HepG2 (cell line): ENCODE measurements at regions not wholly inside any gene's neighbourhood (a gene's known extent, or its start where the extent isn't known, plus 50 kb on each side); places are given as distances from the start of the nearest gene placed in this dataset.

ENCODE experiments used
- ATAC-seq: fragments of 200-7000 bp; cut with Tn5 transposase; 3 replicates; pipeline ENCODE4 v1.9.1; 2020; ENCODE audit warnings: mild to moderate bottlenecking, moderate library complexity
- BruUV-seq: library from RNA; stranded (reverse); fragments of 400-500 nt; replicated peaks from 2 replicates; lab custom pipeline; 2021; lab: Mats Ljungman, UMichigan
- CTCF ChIA-PET: fragments of 300-600 bp; formaldehyde crosslinking; extraction: SDS; loops from one replicate; lab custom pipeline; 2021; ENCODE audit warnings: low total read pairs, inconsistent platforms, low intra/inter-chr PET ratio; lab: Yijun Ruan, JAX
- POLR2A ChIA-PET: fragments of 350-600 bp; sonication (Branson Sonifier 250); formaldehyde crosslinking; loops from one replicate; lab custom pipeline; 2020; ENCODE audit warnings: antibody characterized with exemption, inconsistent platforms; lab: Yijun Ruan, JAX
- DNase-seq: peaks from one replicate; pipeline ENCODE4 v3.0.0-alpha.2; 2015; ENCODE audit warnings: low spot score
- FAIRE-seq: peaks from 3 replicates; lab custom pipeline; 2011; peaks lifted over from hg19 to GRCh38; lab: Jason Lieb, UNC
- H2AFZ ChIP-seq: one replicate; pipeline ENCODE4 v1.6.1; 2011; ENCODE audit warnings: low read length, inconsistent platforms
- H3K27ac ChIP-seq: fragments of 300-600 bp; 3 replicates; pipeline ENCODE4 v1.8.0; 2011; ENCODE audit warnings: mixed run types, mild to moderate bottlenecking, mixed read lengths, low read length, inconsistent platforms; ENCODE audit not compliant: insufficient read depth; ENCODE audit errors: extremely low read length
- H3K27me3 ChIP-seq, 2 experiments: fragments of 200-600 bp in 1 of 2; 2 replicates in 1 of 2; 3 replicates in 1 of 2; pipeline versions ENCODE4 v1.6.0 to v1.8.0; 2011; ENCODE audit warnings: low read length in 2 of 2, mild to moderate bottlenecking in 2 of 2, moderate library complexity in 2 of 2, inconsistent platforms in 1 of 2; ENCODE audit not compliant: insufficient read depth in 2 of 2, control insufficient read depth in 1 of 2
- H3K36me3 ChIP-seq, 2 experiments: fragments of 200-600 bp in 1 of 2; replicated peaks in 1 of 2; 2 replicates in 1 of 2; 3 replicates in 1 of 2; pipeline versions ENCODE4 v1.5.1 to v1.8.0; 2011; ENCODE audit warnings: low read length in 2 of 2, inconsistent platforms in 1 of 2; ENCODE audit not compliant: insufficient read depth in 2 of 2, control insufficient read depth in 1 of 2
- H3K4me1 ChIP-seq: 2 replicates; pipeline ENCODE4 v1.5.1; 2012; ENCODE audit warnings: low read length, inconsistent platforms; ENCODE audit not compliant: insufficient read depth
- H3K4me2 ChIP-seq: 2 replicates; pipeline ENCODE4 v1.6.0; 2011; ENCODE audit warnings: low read depth, low read length, inconsistent platforms
- H3K4me3 ChIP-seq, 3 experiments: fragments of 200-600 bp in 1 of 3; sonication (generic), shearing (Covaris generic) in 1 of 3; replicated peaks in 1 of 3; 2 replicates each; pipeline ENCODE4 v1.5.1; 2011 to 2016; ENCODE audit warnings: low read length in 3 of 3, inconsistent platforms in 2 of 3, low read depth in 2 of 3, mild to moderate bottlenecking in 2 of 3, control low read depth in 1 of 3, mixed read lengths in 1 of 3; ENCODE audit not compliant: insufficient read depth in 1 of 3
- H3K79me2 ChIP-seq: one replicate; pipeline ENCODE4 v1.6.1; 2011; ENCODE audit warnings: low read length, inconsistent platforms; ENCODE audit not compliant: insufficient read depth
- H3K9ac ChIP-seq: 2 replicates; pipeline ENCODE4 v1.6.0; 2011; ENCODE audit warnings: mild to moderate bottlenecking, low read depth, low read length, inconsistent platforms; ENCODE audit not compliant: insufficient read depth
- H3K9me3 ChIP-seq: 2 replicates; pipeline ENCODE4 v1.5.1; 2012; ENCODE audit warnings: mild to moderate bottlenecking, low read length
- H4K20me1 ChIP-seq: 2 replicates; pipeline ENCODE4 v1.6.0; 2011; ENCODE audit warnings: inconsistent platforms, mild to moderate bottlenecking, low read length, moderate library complexity; ENCODE audit not compliant: insufficient read depth
- ATAD3A ChIP-seq: sonication (generic); formaldehyde crosslinking; IDR thresholded peaks from 2 replicates; pipeline ENCODE4 v1.4.0; 2020; ENCODE audit warnings: missing genetic modification reagents
- CEBPB ChIP-seq: IDR thresholded peaks from 2 replicates; pipeline ENCODE4 v1.6.1; 2011; ENCODE audit warnings: low read depth, low read length, improper control_type of control experiment, borderline replicate concordance
- CENPT ChIP-seq: sonication (generic); formaldehyde crosslinking; IDR thresholded peaks from 2 replicates; pipeline ENCODE4 v1.8.0; 2022; ENCODE audit warnings: low read depth, mild to moderate bottlenecking, moderate library complexity, missing genetic modification reagents
- CREM ChIP-seq, 2 experiments: sonication (generic) in 1 of 2; formaldehyde crosslinking in 1 of 2; IDR thresholded peaks; 2 replicates each; pipeline versions ENCODE4 v1.4.0 to v1.6.1; 2016 to 2020; ENCODE audit warnings: antibody characterized with exemption in 1 of 2, mild to moderate bottlenecking in 1 of 2, missing genetic modification reagents in 1 of 2
- E2F5 ChIP-seq: sonication (generic); formaldehyde crosslinking; conservative IDR thresholded peaks from 2 replicates; pipeline ENCODE4 v1.4.0; 2020; ENCODE audit warnings: missing genetic modification reagents
- FOSL2 ChIP-seq: sonication (generic); formaldehyde crosslinking; IDR thresholded peaks from 2 replicates; pipeline ENCODE4 v1.4.0; 2020; ENCODE audit warnings: missing genetic modification reagents
- SALL1 ChIP-seq: sonication (generic); formaldehyde crosslinking; IDR thresholded peaks from 2 replicates; pipeline ENCODE4 v1.8.0; 2022; ENCODE audit warnings: mild to moderate bottlenecking, missing genetic modification reagents
- THAP8 ChIP-seq: sonication (generic); formaldehyde crosslinking; IDR thresholded peaks from 2 replicates; pipeline ENCODE4 v1.5.1; 2020; ENCODE audit warnings: missing genetic modification reagents, mild to moderate bottlenecking, borderline replicate concordance
- ZBTB7A ChIP-seq: sonication (generic); formaldehyde crosslinking; IDR thresholded peaks from 2 replicates; pipeline ENCODE4 v1.8.0; 2022; ENCODE audit warnings: mild to moderate bottlenecking, missing genetic modification reagents
- ZFP91 ChIP-seq: sonication (generic); formaldehyde crosslinking; IDR thresholded peaks from 2 replicates; pipeline ENCODE4 v1.9.0; 2022; ENCODE audit warnings: missing genetic modification reagents, mild to moderate bottlenecking, borderline replicate concordance
- ZNF512B ChIP-seq: sonication (generic); formaldehyde crosslinking; IDR thresholded peaks from 2 replicates; pipeline ENCODE4 v1.5.1; 2020; ENCODE audit warnings: missing genetic modification reagents, mild to moderate bottlenecking, borderline replicate concordance
- WGBS: methylation state at CpG from one replicate; pipeline ENCODE4 v1.1.6; 2017; ENCODE audit warnings: low lambda C conversion rate; 5-methylcytosine and 5-hydroxymethylcytosine counted together
- in situ Hi-C: cut with HindIII; loops from 2 replicates; pipeline ENCODE4 v1.10.0; 2017; ENCODE audit warnings: low pct_unique_long_range_greater_than_20kb; ENCODE audit not compliant: extremely low pct_ligation_motif_present
- intact Hi-C: fragments of 100-400 bp; cut with micrococcal nuclease; formaldehyde crosslinking; loops from one replicate; pipeline ENCODE4 v1.10.0; 2022; ENCODE audit not compliant: unreplicated experiment

- WGBS = 9% methylated on average over 9 of the region's 9 CpGs
- Histone ChIP-seq H3K4me1 (no peaks in the 10 kb centered on the region), H4K20me1 (no peaks in the 10 kb centered on the region), H3K9ac (no peak overlapping the region), H3K4me3 (no peak overlapping the region), H3K36me3 (no peaks in the 10 kb centered on the region), H3K4me2 (no peak overlapping the region), H2AFZ (no peak overlapping the region), H3K9me3 (no peaks in the 10 kb centered on the region), H3K27me3 (peaks cover 0 to 6% of the 10 kb centered on the region in 2 experiments; a peak in 2 of 5 replicates), H3K27ac (no peak overlapping the region), H3K79me2 (no peaks in the 10 kb centered on the region)
- in situ Hi-C loops = no loop called here
- ChIA-PET POLR2A (no interaction called here), CTCF (no interaction called here)
- no TSS peak for BruUV-seq
- no peak for ATAC-seq
- intact Hi-C loops = no loop called here
- no peak for FAIRE-seq
- TF ChIP-seq CREM (IDR thresholded peaks at IDR 0.05) (no peak), CREM (CRISPR knock-in tag; IDR thresholded peaks at IDR 0.05) (no peak), ZNF512B (CRISPR knock-in tag) (no peak), CENPT (no peak), ZBTB7A (CRISPR knock-in tag) (no peak)
- no peak for DNase-seq
Measured at GRCh38 chr16:54696970-54697369, 233.7 kb upstream of the IRX5 start.

- Histone ChIP-seq H3K4me1 (no peaks in the 10 kb centered on the region), H3K27me3 (peaks cover 0 to 6% of the 10 kb centered on the region in 2 experiments; a peak in 2 of 5 replicates), H3K36me3 (no peaks in the 10 kb centered on the region), H3K27ac (no peak overlapping the region), H3K79me2 (no peaks in the 10 kb centered on the region), H3K9ac (no peak overlapping the region), H3K4me2 (no peak overlapping the region), H2AFZ (no peak overlapping the region), H3K9me3 (no peaks in the 10 kb centered on the region), H4K20me1 (no peaks in the 10 kb centered on the region), H3K4me3 (no peak overlapping the region)
- CTCF ChIA-PET = no interaction called here
- FAIRE-seq = no peak
- TF ChIP-seq SALL1 (CRISPR knock-in tag) (no peak), CEBPB (peak; percentile 53; the same call in 1 of the 2 replicates), E2F5 (CRISPR knock-in tag) (no peak), FOSL2 (no peak), ATAD3A (no peak), ZFP91 (CRISPR knock-in tag) (no peak), THAP8 (CRISPR knock-in tag) (no peak)
- DNase-seq = no peak
- WGBS = 33% methylated on average over 8 of the region's 8 CpGs
- in situ Hi-C loops (no loop called here), intact Hi-C loops (no loop called here)
- POLR2A ChIA-PET = no interaction called here
- no peak for ATAC-seq
- no TSS peak for BruUV-seq
Measured at GRCh38 chr16:54696522-54696921, 234.1 kb upstream of the IRX5 start.
